Keratinocyte (primary cell): ENCODE measurements at regions not wholly inside any gene's neighbourhood (a gene's known extent, or its start where the extent isn't known, plus 50 kb on each side); places are given as distances from the start of the nearest gene placed in this dataset.

Experiments
- CTCF ChIP-seq, 3 experiments: IDR thresholded peaks in 1 of 3; conservative IDR thresholded peaks in 1 of 3; optimal IDR thresholded peaks in 1 of 3; 2 replicates in 2 of 3; 3 replicates in 1 of 3; pipeline versions ENCODE3 to v1.5.1; 2011; ENCODE audit warnings: low read length in 3 of 3, mild to moderate bottlenecking in 3 of 3, moderate library complexity in 2 of 3, control low read depth in 1 of 3, inconsistent platforms in 1 of 3; ENCODE audit not compliant: insufficient read depth in 2 of 3; ENCODE audit errors: extremely low read depth in 1 of 3
- EZH2 ChIP-seq: IDR thresholded peaks from one replicate; pipeline ENCODE4 v1.6.1; 2012; ENCODE audit warnings: inconsistent platforms, mild to moderate bottlenecking, low read length, moderate library complexity

- TF ChIP-seq CTCF (optimal IDR thresholded peaks at IDR 0.05 in 1 of 3, IDR thresholded peaks at IDR 0.05 in 1 of 3, conservative IDR thresholded peaks at IDR 0.05 in 1 of 3; ENCODE audit: extremely low read depth in 1 of 3, insufficient read depth in 2 of 3, low read length in 3 of 3) (no peak), EZH2 (no peak)
Observed at GRCh38 chr13:105920370-105920769, 615.1 kb downstream of the EFNB2 start.
